ENCODE measurements at regions not wholly inside any gene's neighbourhood (a gene's known extent, or its start where the extent isn't known, plus 50 kb on each side); places are given as distances from the start of the nearest gene placed in this dataset.

- DNase-seq = no peak
These were observed 93.8 kb downstream of the GLRX3 start for GRCh38 chr10:130230036-130230435.

GRCh38 chr10:130230611-130231010 lies 94.4 kb downstream of the GLRX3 start:
- no peak for DNase-seq

DNA sequence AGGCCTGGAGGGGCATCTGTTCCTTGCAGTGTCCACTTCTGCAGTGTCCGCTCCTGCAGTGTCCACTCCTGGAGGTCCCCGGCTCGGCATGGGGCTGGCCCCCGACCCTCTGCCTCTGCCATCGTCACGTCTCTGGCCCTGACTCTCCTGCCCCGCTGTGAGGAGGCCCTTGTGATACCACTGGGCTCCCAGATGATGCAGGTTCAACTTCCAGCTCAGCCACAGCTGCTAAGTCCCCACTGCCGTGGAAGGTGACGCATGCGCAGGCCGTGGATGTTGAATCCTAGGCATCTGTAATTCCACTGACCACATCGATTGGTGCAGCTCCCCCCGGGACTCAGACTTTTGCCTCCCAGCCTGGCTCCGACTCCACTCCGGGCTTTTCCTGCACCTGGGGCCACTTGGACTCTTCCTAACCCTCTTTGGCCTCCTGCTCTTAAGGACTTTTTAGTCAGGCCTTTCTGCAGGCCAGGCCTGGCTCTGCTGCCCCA lies 95.1 kb downstream of the GLRX3 start:
- no peak for DNase-seq

DNA sequence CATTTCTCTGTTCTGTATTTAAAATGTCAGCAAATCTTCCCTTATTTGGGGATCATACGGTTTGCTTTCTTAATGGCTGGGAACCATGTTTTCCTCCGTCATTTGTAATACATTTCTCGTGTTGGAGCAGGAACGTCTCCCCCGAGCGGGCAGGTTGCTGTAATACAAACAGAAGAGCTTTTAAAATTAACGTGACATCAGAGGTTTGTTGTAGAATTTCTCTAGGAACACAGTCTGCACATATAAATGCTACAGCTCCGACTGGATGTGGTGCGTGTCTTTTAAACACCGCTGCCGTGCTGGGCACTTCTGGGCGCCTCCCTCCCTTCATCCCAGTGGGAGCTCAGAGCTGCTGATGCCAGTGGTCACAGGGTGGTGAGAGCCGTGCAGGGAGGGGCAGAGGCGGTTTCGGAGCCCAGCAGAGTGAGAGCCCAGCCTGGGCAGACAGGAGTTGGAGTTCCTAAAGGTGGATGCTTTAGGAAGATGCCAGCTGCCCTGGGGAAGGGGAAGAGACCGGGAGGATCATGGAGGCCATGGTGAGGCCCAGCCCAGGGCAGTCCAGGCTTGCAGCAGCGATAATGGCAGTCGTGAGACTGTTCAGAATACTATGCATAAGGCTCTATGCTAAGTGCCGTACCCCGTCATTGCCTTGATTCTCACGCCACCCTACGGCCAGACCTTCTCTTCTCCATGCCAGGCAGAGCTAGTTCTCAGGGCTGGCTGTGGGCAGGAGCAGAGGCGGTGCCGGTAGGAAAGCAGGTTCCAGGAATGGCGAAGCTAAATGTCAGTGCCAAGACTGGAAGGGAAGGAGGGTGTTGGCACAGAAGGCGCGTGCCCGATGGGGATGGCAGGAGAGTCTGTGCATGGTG lies 96.2 kb downstream of the GLRX3 start:
- no peak for DNase-seq

- DNase-seq = no peak
These were observed 96.8 kb downstream of the GLRX3 start for GRCh38 chr10:130233035-130233360.

DNA sequence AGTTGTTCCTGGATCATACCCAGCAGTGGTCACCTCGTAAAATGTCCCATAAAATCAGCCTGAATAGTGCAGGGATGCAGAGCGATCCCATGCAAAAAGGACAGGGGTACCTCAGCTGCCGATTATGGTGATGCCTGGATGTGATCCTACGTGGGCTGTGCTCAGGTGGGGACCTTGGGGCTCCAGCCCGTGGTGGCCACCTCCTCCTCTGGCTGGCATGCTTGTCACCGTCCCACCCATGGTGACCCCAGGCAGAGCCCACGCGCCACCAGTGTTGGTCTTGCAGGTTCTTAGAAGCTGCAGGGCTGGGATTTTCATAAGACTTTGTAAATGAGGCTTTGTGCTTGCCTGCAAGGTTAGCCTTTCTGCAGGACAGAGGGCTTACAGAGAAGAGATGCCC lies 97.2 kb downstream of the GLRX3 start:
- DNase-seq = no peak

DNA sequence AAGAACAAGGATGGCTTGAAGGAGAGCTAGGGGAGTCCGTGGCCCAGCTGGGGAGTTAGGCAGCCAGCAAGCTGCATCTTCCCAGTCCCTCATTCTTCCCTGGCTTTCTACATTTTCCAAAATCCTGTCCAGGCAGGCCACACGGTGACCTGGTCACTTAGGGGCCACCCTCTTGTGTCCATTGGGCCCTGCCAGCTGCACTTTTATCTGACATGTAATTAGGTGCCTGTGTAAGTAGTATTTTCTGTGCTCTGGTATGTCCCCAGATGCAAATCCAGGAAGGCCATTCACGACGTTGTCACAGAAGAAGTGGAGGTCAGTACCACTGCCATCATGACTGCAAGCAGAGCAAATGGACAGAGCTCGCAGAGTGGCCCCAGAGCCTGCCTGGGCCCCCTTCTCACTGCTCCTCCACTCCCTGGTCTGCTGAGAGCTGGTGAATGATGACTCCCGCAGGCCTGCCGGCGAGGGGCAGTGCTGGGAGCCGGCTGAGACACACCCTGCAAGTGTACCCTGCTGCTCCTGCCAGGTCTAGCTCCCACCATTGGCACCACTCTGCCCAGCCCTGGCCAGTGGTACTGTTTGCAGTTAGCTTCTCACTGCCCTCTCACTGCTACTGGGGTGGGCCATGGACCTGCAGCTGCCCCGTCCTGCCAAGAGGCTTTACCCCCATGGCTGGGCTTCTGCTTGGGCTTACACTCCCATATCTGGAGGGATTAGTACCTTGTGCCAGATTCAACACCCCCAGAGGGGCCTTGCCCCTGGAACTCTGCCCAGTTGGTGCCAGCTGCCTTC lies 98.2 kb downstream of the GLRX3 start:
- DNase-seq = no peak

DNA sequence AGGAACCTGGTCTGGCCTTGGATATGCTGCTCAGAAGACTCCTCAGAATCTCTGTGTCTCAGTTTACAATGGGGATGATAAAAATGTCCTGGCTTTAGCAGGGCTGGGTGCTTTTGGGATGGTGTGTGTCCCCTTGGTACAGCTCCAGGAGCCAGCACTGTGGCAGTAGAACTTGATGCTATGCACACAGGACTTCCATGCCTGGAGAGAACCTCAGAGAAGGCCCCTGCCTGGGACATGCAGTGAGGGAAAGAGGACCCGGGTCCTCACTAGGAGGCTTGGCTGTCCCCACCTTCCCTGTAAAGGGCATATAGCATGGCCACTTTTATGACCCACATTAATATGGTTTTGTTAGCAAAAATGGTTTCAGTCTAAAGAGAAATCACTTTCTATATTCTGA lies 100.5 kb downstream of the GLRX3 start:
- no peak for DNase-seq

DNA sequence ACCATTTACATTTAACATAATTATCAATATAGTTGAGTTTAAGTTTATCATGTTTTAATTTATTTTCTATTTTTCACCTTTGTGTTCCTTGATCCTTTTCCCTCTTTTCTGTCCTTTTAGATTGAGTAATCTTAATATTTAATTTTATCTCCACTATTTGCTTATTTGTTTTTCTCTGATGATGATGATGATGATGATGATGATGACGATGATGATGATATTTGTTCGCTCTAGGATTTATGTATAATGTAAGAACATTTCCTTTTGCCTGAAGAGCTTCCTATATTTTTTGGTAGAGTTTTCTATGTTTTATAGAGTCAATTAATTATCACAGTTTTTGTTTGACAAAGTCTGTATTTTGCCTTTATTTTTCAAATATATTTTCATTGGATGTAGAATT lies 104.2 kb downstream of the GLRX3 start:
- no peak for DNase-seq

GRCh38 chr10:130242513-130242912 lies 106.3 kb downstream of the GLRX3 start:
- DNase-seq = no peak

DNA sequence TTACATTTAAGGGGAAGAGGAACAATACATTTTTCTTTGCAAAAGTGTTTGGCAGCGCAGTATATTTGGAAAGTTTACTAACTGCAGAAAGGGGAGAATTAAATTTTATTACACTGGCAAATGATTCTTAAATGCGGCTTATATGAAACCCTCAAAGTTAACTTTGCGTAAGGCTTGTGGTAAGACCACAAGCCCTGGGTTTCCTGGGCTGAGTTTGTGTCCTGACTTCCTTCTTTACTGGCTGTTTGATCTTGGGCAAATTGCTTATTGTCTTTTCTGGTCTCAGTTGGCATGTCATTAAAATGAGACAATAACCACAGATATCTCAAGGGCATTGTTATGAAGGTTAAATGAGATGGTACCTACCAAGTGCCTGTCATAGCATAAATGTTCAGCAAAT lies 106.8 kb downstream of the GLRX3 start:
- no peak for DNase-seq

- no peak for DNase-seq
These were observed 108.1 kb downstream of the GLRX3 start for GRCh38 chr10:130244031-130244927.

DNA sequence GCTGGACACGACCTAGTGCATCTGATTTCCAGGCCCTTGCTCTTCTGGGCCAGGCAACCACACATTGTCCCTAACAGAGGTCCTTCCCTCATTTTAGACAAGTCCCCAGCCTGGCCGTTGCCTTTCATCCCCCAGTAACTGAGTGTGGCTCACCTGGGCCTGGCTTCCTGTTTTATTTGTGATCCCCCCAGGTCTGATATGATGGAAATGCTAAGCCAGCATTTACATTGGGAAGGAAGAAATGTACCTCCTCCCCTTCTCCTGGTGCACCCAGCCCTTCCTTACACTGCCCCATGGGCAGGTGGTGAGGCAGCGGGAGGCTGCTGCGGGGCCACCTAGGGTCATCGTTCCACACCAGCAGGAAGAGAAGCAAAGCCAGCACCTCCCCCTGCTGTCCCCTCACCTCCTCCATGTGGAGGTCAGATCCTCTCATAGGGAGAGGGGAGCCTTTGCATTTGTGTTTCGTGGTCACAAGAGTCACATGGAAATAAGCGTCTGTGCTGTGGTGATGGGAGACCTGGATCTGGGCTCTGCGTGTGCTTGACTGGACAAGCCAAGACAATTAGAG lies 108.8 kb downstream of the GLRX3 start:
- no peak for DNase-seq

- DNase-seq = no peak
These were observed 109.9 kb downstream of the GLRX3 start for GRCh38 chr10:130246113-130246512.

DNA sequence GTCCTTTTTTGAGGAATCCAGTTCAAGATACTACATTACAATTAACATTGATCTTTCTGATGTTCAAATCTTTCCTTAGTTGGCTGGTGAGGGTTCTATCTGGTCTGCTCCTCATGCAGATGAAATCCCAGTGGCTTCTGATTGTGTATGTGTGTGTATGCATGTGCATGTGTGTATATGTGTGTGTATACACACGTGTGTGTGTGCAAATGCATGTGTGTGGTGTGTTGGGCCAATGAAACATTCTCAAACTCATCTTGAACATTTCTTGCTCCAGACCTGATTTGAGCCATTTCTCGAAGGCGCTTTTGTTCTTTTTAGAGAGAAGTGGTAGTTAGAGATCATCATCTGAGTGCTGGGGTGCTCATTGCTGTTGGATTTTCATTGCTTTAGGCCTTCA lies 113.9 kb downstream of the GLRX3 start:
- DNase-seq = no peak

GRCh38 chr10:130251766-130252165 lies 115.6 kb downstream of the GLRX3 start:
- DNase-seq = no peak

GRCh38 chr10:130254243-130254642 lies 118.1 kb downstream of the GLRX3 start:
- no peak for DNase-seq

- no peak for DNase-seq
These were observed 118.5 kb downstream of the GLRX3 start for GRCh38 chr10:130254662-130255061.

DNA sequence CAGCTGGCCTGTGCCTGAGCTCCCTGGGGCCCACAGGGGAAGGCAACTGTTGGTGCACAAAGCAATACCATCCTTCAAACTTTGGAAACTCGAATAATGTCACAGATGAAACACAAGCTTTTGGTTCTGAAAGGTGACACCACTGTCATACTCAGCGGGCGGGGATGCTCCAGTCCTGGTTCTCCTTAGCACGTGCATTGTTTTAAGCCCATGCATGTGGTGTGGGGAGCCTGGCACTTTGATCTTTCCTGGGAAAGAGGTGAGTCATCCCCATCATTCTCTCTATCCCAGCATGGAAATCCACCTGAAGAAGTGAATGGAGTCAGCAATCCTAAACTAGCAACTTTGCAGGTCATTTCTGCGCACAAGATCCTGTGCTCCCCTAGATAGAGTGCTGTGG lies 119.6 kb downstream of the GLRX3 start:
- no peak for DNase-seq

DNA sequence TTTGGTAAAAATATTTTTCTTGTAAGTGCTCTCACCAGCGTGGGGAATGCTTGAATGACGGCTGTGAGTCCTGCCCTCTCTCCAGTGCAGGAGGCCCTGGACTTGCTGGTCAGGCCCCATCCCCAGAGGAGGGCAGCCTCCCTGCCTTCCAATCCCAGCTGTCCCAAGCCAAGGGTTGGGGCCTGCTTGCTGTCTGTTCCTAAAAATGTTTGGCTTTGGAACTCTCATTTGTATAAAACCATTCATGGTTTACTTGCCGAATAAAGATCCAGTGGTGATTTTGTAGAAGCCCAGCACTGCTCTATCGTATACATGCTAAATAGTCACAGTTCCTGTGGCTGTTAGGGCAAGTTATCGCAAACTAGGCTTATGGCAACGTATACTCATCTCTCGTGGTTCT lies 121.7 kb downstream of the GLRX3 start:
- DNase-seq = no peak

DNA sequence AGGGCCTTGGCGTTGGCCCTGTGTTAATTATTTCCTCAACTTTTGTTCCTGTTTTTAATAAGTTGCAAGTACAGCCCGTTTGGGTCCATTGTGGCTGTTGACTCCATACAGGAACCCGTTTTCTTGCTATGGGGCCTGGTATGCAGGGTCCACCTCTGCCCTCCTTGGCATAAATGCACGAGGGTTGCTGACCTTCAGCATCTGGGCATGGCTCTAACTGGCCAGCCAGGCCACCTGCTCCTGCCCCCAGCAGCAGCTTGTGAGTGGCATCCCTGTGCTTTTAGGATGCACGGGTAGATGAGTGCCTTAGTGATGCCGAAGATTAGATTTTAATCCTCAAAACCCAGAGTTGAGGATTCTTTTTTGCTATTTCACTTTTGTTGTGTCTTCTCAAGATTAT lies 123.2 kb downstream of the GLRX3 start:
- no peak for DNase-seq

GRCh38 chr10:130261306-130261705 lies 125.1 kb downstream of the GLRX3 start:
- DNase-seq = no peak

GRCh38 chr10:130261766-130262165 lies 125.6 kb downstream of the GLRX3 start:
- no peak for DNase-seq

Data from stimulated activated CD4-positive, alpha-beta T cell treated with anti-CD3 and anti-CD28 coated beads, Interleukin-2, amount 100 ng/mL, for 24 hours (primary cell).